SK-N-SH (cell line): ENCODE measurements at regions not wholly inside any gene's neighbourhood (a gene's known extent, or its start where the extent isn't known, plus 50 kb on each side); places are given as distances from the start of the nearest gene placed in this dataset.

ENCODE experiments used
- CTCF ChIP-seq: fragments of 200-600 bp; sonication (generic); IDR thresholded peaks from 2 replicates; pipeline ENCODE4 v1.6.1; 2017; ENCODE audit warnings: antibody characterized with exemption, mild to moderate bottlenecking, moderate library complexity
- FOXJ3 ChIP-seq: sonication (generic); formaldehyde crosslinking; IDR thresholded peaks from 2 replicates; pipeline ENCODE4 v1.5.1; 2020; ENCODE audit warnings: mild to moderate bottlenecking, missing genetic modification reagents
- FOXM1 ChIP-seq: IDR thresholded peaks from 2 replicates; pipeline ENCODE4 v1.4.0; 2012; ENCODE audit warnings: low read depth, mild to moderate bottlenecking
- MAX ChIP-seq: IDR thresholded peaks from 2 replicates; pipeline ENCODE4 v1.4.0; 2012; ENCODE audit warnings: low read depth
- MEF2A ChIP-seq: IDR thresholded peaks from 2 replicates; pipeline ENCODE4 v1.4.0; 2012; ENCODE audit warnings: low read depth, borderline replicate concordance
- RXRA ChIP-seq: IDR thresholded peaks from 2 replicates; pipeline ENCODE4 v1.4.0; 2012; ENCODE audit warnings: low read depth, mild to moderate bottlenecking, borderline replicate concordance
- TAF1 ChIP-seq: IDR thresholded peaks from 2 replicates; pipeline ENCODE4 v1.6.1; 2012; ENCODE audit warnings: low read depth, mild to moderate bottlenecking, low read length, moderate library complexity, borderline replicate concordance
- TCF12 ChIP-seq: IDR thresholded peaks from 2 replicates; pipeline ENCODE4 v1.4.0; 2012
- YY1 ChIP-seq: IDR thresholded peaks from 2 replicates; pipeline ENCODE4 v1.4.0; 2012; ENCODE audit warnings: low read depth, mild to moderate bottlenecking

GRCh38 chr11:110787680-110788079 lies 75.4 kb upstream of the ARHGAP20 start:
- TF ChIP-seq RXRA (no peak), CTCF (no peak), MEF2A (no peak), FOXJ3 (CRISPR knock-in tag) (no peak), FOXM1 (no peak), MAX (no peak), YY1 (no peak), TCF12 (no peak), TAF1 (no peak)
